Stimulated activated CD8-positive, alpha-beta memory T cell treated with anti-CD3 and anti-CD28 coated beads, Interleukin-7, amount 100 ng/mL, for 1 hour (primary cell): ENCODE measurements at regions not wholly inside any gene's neighbourhood (a gene's known extent, or its start where the extent isn't known, plus 50 kb on each side); places are given as distances from the start of the nearest gene placed in this dataset.
"Not testable (repeated sequence)": the region's sequence is repeated elsewhere in the genome, so short reads cannot be mapped to it uniquely, and the experiment has no call there.

Source experiments
- DNase-seq, 2 donors: peaks; one replicate each; pipeline ENCODE4 v3.0.0-alpha.2; 2020; ENCODE audit warnings: low read depth in 2 of 2

- no peak for DNase-seq
Observed at GRCh38 chr2:194382221-194382620, 1274.8 kb upstream of the SLC39A10 start.

- DNase-seq, result no peak
Observed at GRCh38 chr2:194380011-194380410, 1277.0 kb upstream of the SLC39A10 start.

- not testable (repeated sequence) for DNase-seq
Observed at GRCh38 chr2:194367390-194367789, 1289.6 kb upstream of the SLC39A10 start.

GRCh38 chr2:194363878-194364277 lies 1293.1 kb upstream of the SLC39A10 start:
- no peak for DNase-seq

GRCh38 chr2:194363295-194363694 lies 1293.7 kb upstream of the SLC39A10 start:
- no peak for DNase-seq

- DNase-seq, result no peak
Observed at GRCh38 chr2:194352505-194352904, 1304.5 kb upstream of the SLC39A10 start.

- no peak for DNase-seq
Observed at GRCh38 chr2:194346193-194346592, 1310.8 kb upstream of the SLC39A10 start.

- DNase-seq, result no peak
Observed at GRCh38 chr2:194345347-194345746, 1311.7 kb upstream of the SLC39A10 start.

GRCh38 chr2:194343167-194343566 lies 1313.9 kb upstream of the SLC39A10 start:
- DNase-seq, result no peak

- DNase-seq, result no peak
Observed at GRCh38 chr2:194332799-194333490, 1324.1 kb upstream of the SLC39A10 start.

- no peak for DNase-seq
Observed at GRCh38 chr2:194328456-194328855, 1328.6 kb upstream of the SLC39A10 start.

- no peak for DNase-seq
Observed at GRCh38 chr2:194327196-194327888, 1329.7 kb upstream of the SLC39A10 start.

- no peak for DNase-seq
Observed at GRCh38 chr2:194323740-194324139, 1333.3 kb upstream of the SLC39A10 start.

GRCh38 chr2:194320520-194320919 lies 1336.5 kb upstream of the SLC39A10 start:
- DNase-seq, result no peak

- no peak for DNase-seq
Observed at GRCh38 chr2:194319222-194319992, 1337.6 kb upstream of the SLC39A10 start.

GRCh38 chr2:194314042-194314441 lies 1343.0 kb upstream of the SLC39A10 start:
- no peak for DNase-seq

- no peak for DNase-seq
Observed at GRCh38 chr2:194304191-194304590, 1352.8 kb upstream of the SLC39A10 start.

GRCh38 chr2:194301946-194302345 lies 1355.1 kb upstream of the SLC39A10 start:
- DNase-seq, result no peak

GRCh38 chr2:194294156-194294555 lies 1362.9 kb upstream of the SLC39A10 start:
- no peak for DNase-seq

- DNase-seq, result no peak
Observed at GRCh38 chr2:194291104-194291503, 1365.9 kb upstream of the SLC39A10 start.

- no peak for DNase-seq
Observed at GRCh38 chr2:194289712-194290346, 1367.2 kb upstream of the SLC39A10 start.

GRCh38 chr2:194276667-194277066 lies 1380.4 kb upstream of the SLC39A10 start:
- DNase-seq, result not testable (repeated sequence)
